ENCODE measurements at regions not wholly inside any gene's neighbourhood (a gene's known extent, or its start where the extent isn't known, plus 50 kb on each side); places are given as distances from the start of the nearest gene placed in this dataset.

GRCh38 chr7:68998136-68998535 is 600.1 kb upstream of the AUTS2 start:
- TF ChIP-seq CTCF (IDR thresholded peaks at IDR 0.05; ENCODE audit: borderline replicate concordance, extremely low read depth, low read length, poor library complexity, severe bottlenecking) (no peak), EZH2 (IDR thresholded peaks at IDR 0.05; ENCODE audit: borderline replicate concordance, low read depth, low read length, severe bottlenecking) (no peak)

Measured in DND-41 (cell line).